H9 (cell line): ENCODE measurements at regions not wholly inside any gene's neighbourhood (a gene's known extent, or its start where the extent isn't known, plus 50 kb on each side); places are given as distances from the start of the nearest gene placed in this dataset.

Source experiments
- DNase-seq: peaks from one replicate; pipeline ENCODE4 v3.0.0-alpha.2; 2017
- H2AFZ ChIP-seq: one replicate; pipeline ENCODE4 v1.6.1; 2013; ENCODE audit warnings: mild to moderate bottlenecking, low read length, control low read depth, moderate library complexity
- H2AK5ac ChIP-seq: 2 replicates; pipeline ENCODE4 v1.6.1; 2013; ENCODE audit warnings: low read length, control low read depth, mixed read lengths; ENCODE audit not compliant: insufficient read length
- H2BK120ac ChIP-seq: one replicate; pipeline ENCODE4 v1.6.1; 2013; ENCODE audit warnings: low read depth, mild to moderate bottlenecking, low read length, control low read depth, inconsistent platforms; ENCODE audit not compliant: poor library complexity, severe bottlenecking
- H2BK12ac ChIP-seq: 2 replicates; pipeline ENCODE4 v1.6.1; 2013; ENCODE audit warnings: low read length, control low read depth, mixed read lengths, low read depth; ENCODE audit not compliant: insufficient read length
- H2BK15ac ChIP-seq: 2 replicates; pipeline ENCODE4 v1.6.1; 2013; ENCODE audit warnings: low read depth, low read length, control low read depth
- H2BK20ac ChIP-seq: one replicate; pipeline ENCODE4 v1.6.1; 2013; ENCODE audit warnings: low read depth, mild to moderate bottlenecking, low read length, control low read depth, inconsistent platforms; ENCODE audit not compliant: poor library complexity, severe bottlenecking
- H2BK5ac ChIP-seq: 2 replicates; pipeline ENCODE4 v1.6.1; 2013; ENCODE audit warnings: low read length, control low read depth, mixed read lengths; ENCODE audit not compliant: insufficient read length
- H3K14ac ChIP-seq: 2 replicates; pipeline ENCODE4 v1.6.1; 2013; ENCODE audit warnings: low read length, control low read depth; ENCODE audit not compliant: insufficient read depth
- H3K18ac ChIP-seq: 2 replicates; pipeline ENCODE4 v1.6.1; 2013; ENCODE audit warnings: low read depth, mild to moderate bottlenecking, mixed read lengths, low read length, control low read depth; ENCODE audit not compliant: insufficient read length
- H3K23ac ChIP-seq: 2 replicates; pipeline ENCODE4 v1.6.1; 2013; ENCODE audit warnings: low read length, control low read depth, mixed read lengths, low read depth; ENCODE audit not compliant: insufficient read length
- H3K23me2 ChIP-seq: 2 replicates; pipeline ENCODE4 v1.6.1; 2013; ENCODE audit warnings: low read depth, mild to moderate bottlenecking, mixed read lengths, low read length, control low read depth; ENCODE audit not compliant: insufficient read length, poor library complexity, severe bottlenecking
- H3K27ac ChIP-seq: 2 replicates; pipeline ENCODE4 v1.5.1; 2013; ENCODE audit warnings: low read length, control low read depth, mixed read lengths, low read depth; ENCODE audit not compliant: insufficient read length
- H3K27me3 ChIP-seq: 2 replicates; pipeline ENCODE4 v1.6.1; 2013; ENCODE audit warnings: low read length, control low read depth, inconsistent platforms; ENCODE audit not compliant: insufficient read depth
- H3K4ac ChIP-seq: 2 replicates; pipeline ENCODE4 v1.6.1; 2013; ENCODE audit warnings: low read depth, mild to moderate bottlenecking, control low read depth, inconsistent platforms, low read length, moderate library complexity
- H3K4me1 ChIP-seq: 2 replicates; pipeline ENCODE4 v1.6.1; 2013; ENCODE audit warnings: low read length, control low read depth, inconsistent platforms; ENCODE audit not compliant: insufficient read depth
- H3K4me2 ChIP-seq: 2 replicates; pipeline ENCODE4 v1.6.1; 2013; ENCODE audit warnings: low read length, control low read depth, mixed read lengths; ENCODE audit not compliant: insufficient read length, insufficient read depth
- H3K56ac ChIP-seq: 2 replicates; pipeline ENCODE4 v1.6.1; 2013; ENCODE audit warnings: low read depth, mild to moderate bottlenecking, mixed read lengths, low read length, control low read depth; ENCODE audit not compliant: insufficient read length
- H3K79me1 ChIP-seq: 2 replicates; pipeline ENCODE4 v1.6.1; 2013; ENCODE audit warnings: low read depth, mild to moderate bottlenecking, moderate library complexity, low read length, control low read depth, inconsistent platforms; ENCODE audit not compliant: insufficient read depth, poor library complexity, severe bottlenecking
- H3K79me2 ChIP-seq: 2 replicates; pipeline ENCODE4 v1.6.1; 2013; ENCODE audit warnings: low read length, control low read depth, inconsistent platforms; ENCODE audit not compliant: insufficient read depth
- H3K9ac ChIP-seq: 2 replicates; pipeline ENCODE4 v1.6.1; 2013; ENCODE audit warnings: low read length, control low read depth, mixed read lengths; ENCODE audit not compliant: insufficient read length; ENCODE audit errors: extremely low read depth
- H3K9me3 ChIP-seq: one replicate; pipeline ENCODE4 v1.6.1; 2013; ENCODE audit warnings: low read depth, low read length, inconsistent platforms; ENCODE audit not compliant: control insufficient read depth
- H3T11ph ChIP-seq: one replicate; pipeline ENCODE4 v1.6.1; 2013; ENCODE audit warnings: mild to moderate bottlenecking, low read length, control low read depth, inconsistent platforms
- H4K20me1 ChIP-seq: one replicate; pipeline ENCODE4 v1.6.1; 2013; ENCODE audit not compliant: control insufficient read depth, insufficient read length, insufficient read depth
- H4K5ac ChIP-seq: 2 replicates; pipeline ENCODE4 v1.6.1; 2013; ENCODE audit warnings: low read depth, mild to moderate bottlenecking, mixed read lengths, low read length, control low read depth; ENCODE audit not compliant: insufficient read length
- H4K8ac ChIP-seq: replicated peaks from 2 replicates; pipeline ENCODE4 v1.6.1; 2013; ENCODE audit warnings: low read length, control low read depth, mixed read lengths, low read depth; ENCODE audit not compliant: insufficient read length
- H4K91ac ChIP-seq: 2 replicates; pipeline ENCODE4 v1.6.1; 2013; ENCODE audit warnings: low read depth, mild to moderate bottlenecking, moderate library complexity, mixed read lengths, low read length, control low read depth; ENCODE audit not compliant: insufficient read length
- H3K27ac Mint-ChIP-seq, 3 experiments: 2 replicates in 2 of 3; 3 replicates in 1 of 3; pipeline ENCODE4 v1.8.0; 2020 to 2021; ENCODE audit warnings: mixed read lengths in 3 of 3, mild to moderate bottlenecking in 1 of 3, moderate library complexity in 1 of 3
- H3K27me3 Mint-ChIP-seq: 2 replicates; pipeline ENCODE4 v1.8.0; 2021; ENCODE audit warnings: low read depth, mild to moderate bottlenecking, moderate library complexity, mixed read lengths
- H3K36me3 Mint-ChIP-seq, 3 experiments: 2 replicates in 2 of 3; 3 replicates in 1 of 3; pipeline ENCODE4 v1.8.0; 2020 to 2021; ENCODE audit warnings: low read depth in 3 of 3, mixed read lengths in 3 of 3; ENCODE audit not compliant: insufficient read depth in 1 of 3
- H3K4me1 Mint-ChIP-seq, 2 experiments: 2 replicates each; pipeline ENCODE4 v1.8.0; 2020; ENCODE audit warnings: mixed read lengths in 2 of 2
- H3K4me3 Mint-ChIP-seq, 2 experiments: 2 replicates in 1 of 2; 3 replicates in 1 of 2; pipeline ENCODE4 v1.8.0; 2020 to 2021; ENCODE audit warnings: mild to moderate bottlenecking in 2 of 2, mixed read lengths in 2 of 2, moderate library complexity in 1 of 2
- H3K9me3 Mint-ChIP-seq, 2 experiments: 2 replicates in 1 of 2; 3 replicates in 1 of 2; pipeline ENCODE4 v1.8.0; 2020; ENCODE audit warnings: mild to moderate bottlenecking in 2 of 2, mixed read lengths in 2 of 2, moderate library complexity in 1 of 2
- WGBS: extraction: QIAGEN DNeasy Blood & Tissue Kit; methylation state at CpG from one replicate; pipeline ENCODE4 v1.1.7; 2013; ENCODE audit warnings: missing lambda C conversion rate, low lambda C conversion rate, mixed read lengths; ENCODE audit not compliant: insufficient read length; ENCODE audit errors: extremely low coverage; 5-methylcytosine and 5-hydroxymethylcytosine counted together
- TF ChIP-seq, protein P1 (sequence below): fragments of 200-600 bp; sonication (generic); conservative IDR thresholded peaks from 3 replicates; pipeline ENCODE4 v1.8.0; 2021; ENCODE audit warnings: antibody characterized with exemption, mild to moderate bottlenecking

DNA sequence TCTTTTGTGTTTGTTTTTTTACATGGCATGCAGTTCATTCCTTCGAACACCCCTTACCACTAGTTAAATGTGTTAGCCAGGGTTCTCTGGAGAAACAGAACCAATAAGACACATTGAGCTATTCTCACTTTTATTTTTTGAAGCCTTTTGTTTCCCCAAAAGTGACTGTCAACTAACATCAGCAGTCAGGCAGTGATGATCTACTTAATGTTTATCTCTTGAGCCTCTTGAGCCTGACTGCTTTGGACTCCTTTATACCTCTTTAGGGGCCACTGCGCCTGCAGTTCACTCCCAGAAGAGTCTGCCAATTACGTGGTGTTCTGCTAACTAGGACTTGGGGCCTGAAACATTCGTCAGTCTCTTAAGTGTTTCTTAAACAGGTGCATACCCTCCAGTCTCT lies 163.7 kb upstream of the FLRT2 start:
- Histone ChIP-seq H3K27me3 (no peaks in the 10 kb centered on the region), H2BK120ac (no peak overlapping the region), H2BK15ac (no peak overlapping the region), H3K14ac (no peak overlapping the region), H4K5ac (no peak overlapping the region), H2BK5ac (no peak overlapping the region), H3T11ph (no peak overlapping the region), H3K79me2 (no peaks in the 10 kb centered on the region), H3K79me1 (no peaks in the 10 kb centered on the region), H2AFZ (no peak overlapping the region), H4K91ac (no peak overlapping the region), H4K8ac (no peak overlapping the region), H3K18ac (no peak overlapping the region), H3K4ac (no peak overlapping the region), H3K9me3 (no peaks in the 10 kb centered on the region), H2BK20ac (no peak overlapping the region), H3K4me2 (no peak overlapping the region), H2BK12ac (no peak overlapping the region), H3K9ac (no peak overlapping the region), H3K27ac (no peak overlapping the region), H2AK5ac (no peak overlapping the region), H3K23ac (no peak overlapping the region), H3K23me2 (no peaks in the 10 kb centered on the region), H3K4me1 (no peaks in the 10 kb centered on the region), H4K20me1 (no peaks in the 10 kb centered on the region), H3K56ac (no peak overlapping the region)
- Mint-ChIP-seq H3K27me3 (no peaks in the 10 kb centered on the region), H3K4me1 (peaks cover 4 to 5% of the 10 kb centered on the region in 2 experiments; a peak in 2 of 4 replicates), H3K4me3 (no peak overlapping the region), H3K36me3 (no peaks in the 10 kb centered on the region), H3K9me3 (peaks cover 0 to 3% of the 10 kb centered on the region in 2 experiments; a peak in 1 of 5 replicates), H3K27ac (no peak overlapping the region)
- no CpG with 5 or more reads among the region's 4 CpGs for WGBS
- TF ChIP-seq, protein P1, sequence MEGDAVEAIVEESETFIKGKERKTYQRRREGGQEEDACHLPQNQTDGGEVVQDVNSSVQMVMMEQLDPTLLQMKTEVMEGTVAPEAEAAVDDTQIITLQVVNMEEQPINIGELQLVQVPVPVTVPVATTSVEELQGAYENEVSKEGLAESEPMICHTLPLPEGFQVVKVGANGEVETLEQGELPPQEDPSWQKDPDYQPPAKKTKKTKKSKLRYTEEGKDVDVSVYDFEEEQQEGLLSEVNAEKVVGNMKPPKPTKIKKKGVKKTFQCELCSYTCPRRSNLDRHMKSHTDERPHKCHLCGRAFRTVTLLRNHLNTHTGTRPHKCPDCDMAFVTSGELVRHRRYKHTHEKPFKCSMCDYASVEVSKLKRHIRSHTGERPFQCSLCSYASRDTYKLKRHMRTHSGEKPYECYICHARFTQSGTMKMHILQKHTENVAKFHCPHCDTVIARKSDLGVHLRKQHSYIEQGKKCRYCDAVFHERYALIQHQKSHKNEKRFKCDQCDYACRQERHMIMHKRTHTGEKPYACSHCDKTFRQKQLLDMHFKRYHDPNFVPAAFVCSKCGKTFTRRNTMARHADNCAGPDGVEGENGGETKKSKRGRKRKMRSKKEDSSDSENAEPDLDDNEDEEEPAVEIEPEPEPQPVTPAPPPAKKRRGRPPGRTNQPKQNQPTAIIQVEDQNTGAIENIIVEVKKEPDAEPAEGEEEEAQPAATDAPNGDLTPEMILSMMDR, result no peak
- no peak for DNase-seq
